OCI-LY3 (cell line): ENCODE measurements at regions not wholly inside any gene's neighbourhood (a gene's known extent, or its start where the extent isn't known, plus 50 kb on each side); places are given as distances from the start of the nearest gene placed in this dataset.
"Not testable (repeated sequence)": the region's sequence is repeated elsewhere in the genome, so short reads cannot be mapped to it uniquely, and the experiment has no call there.

Experiments
- EZH2phosphoT487 ChIP-seq: fragments of 200-600 bp; shearing (Covaris generic); IDR thresholded peaks from 2 replicates; pipeline ENCODE4 v1.6.1; 2018; ENCODE audit warnings: antibody characterized with exemption, mixed run types, low read depth
- TF ChIP-seq, protein P1 (sequence below): fragments of 200-600, 300-600 bp; sonication (generic); IDR thresholded peaks from 2 replicates; pipeline ENCODE4 v1.5.1; 2014; ENCODE audit warnings: antibody characterized with exemption, low read length, low read depth

DNA sequence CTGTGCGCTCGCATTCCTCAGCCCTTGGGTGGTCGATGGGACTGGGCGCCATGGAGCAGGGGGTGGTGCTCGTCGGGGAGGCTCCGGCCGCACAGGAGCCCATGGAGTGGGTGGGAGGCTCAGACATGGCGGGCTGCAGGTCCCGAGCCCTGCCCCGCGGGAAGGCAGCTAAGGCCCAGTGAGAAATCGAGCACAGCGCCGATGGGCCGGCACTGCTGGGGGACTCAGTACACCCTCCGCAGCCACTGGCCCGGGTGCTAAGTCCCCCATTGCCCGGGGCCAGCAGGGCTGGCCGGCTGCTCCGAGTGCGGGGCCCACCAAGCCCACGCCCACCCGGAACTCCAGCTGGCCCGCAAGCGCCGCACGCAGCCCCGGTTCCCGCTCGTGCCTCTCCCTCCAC, 104.1 kb downstream of the SRGAP2 start:
- TF ChIP-seq EZH2phosphoT487 = not testable (repeated sequence)
- TF ChIP-seq, protein P1, sequence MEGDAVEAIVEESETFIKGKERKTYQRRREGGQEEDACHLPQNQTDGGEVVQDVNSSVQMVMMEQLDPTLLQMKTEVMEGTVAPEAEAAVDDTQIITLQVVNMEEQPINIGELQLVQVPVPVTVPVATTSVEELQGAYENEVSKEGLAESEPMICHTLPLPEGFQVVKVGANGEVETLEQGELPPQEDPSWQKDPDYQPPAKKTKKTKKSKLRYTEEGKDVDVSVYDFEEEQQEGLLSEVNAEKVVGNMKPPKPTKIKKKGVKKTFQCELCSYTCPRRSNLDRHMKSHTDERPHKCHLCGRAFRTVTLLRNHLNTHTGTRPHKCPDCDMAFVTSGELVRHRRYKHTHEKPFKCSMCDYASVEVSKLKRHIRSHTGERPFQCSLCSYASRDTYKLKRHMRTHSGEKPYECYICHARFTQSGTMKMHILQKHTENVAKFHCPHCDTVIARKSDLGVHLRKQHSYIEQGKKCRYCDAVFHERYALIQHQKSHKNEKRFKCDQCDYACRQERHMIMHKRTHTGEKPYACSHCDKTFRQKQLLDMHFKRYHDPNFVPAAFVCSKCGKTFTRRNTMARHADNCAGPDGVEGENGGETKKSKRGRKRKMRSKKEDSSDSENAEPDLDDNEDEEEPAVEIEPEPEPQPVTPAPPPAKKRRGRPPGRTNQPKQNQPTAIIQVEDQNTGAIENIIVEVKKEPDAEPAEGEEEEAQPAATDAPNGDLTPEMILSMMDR = not testable (repeated sequence)
